Astrocyte (in vitro differentiated cells and primary cell): ENCODE measurements at regions not wholly inside any gene's neighbourhood (a gene's known extent, or its start where the extent isn't known, plus 50 kb on each side); places are given as distances from the start of the nearest gene placed in this dataset.

Experiments used
- CTCF ChIP-seq: IDR thresholded peaks from 2 replicates; pipeline ENCODE4 v1.5.1; 2011; ENCODE audit warnings: low read depth, mild to moderate bottlenecking, inconsistent platforms, low read length, moderate library complexity; ENCODE audit not compliant: insufficient read depth
- EZH2 ChIP-seq: IDR thresholded peaks from 2 replicates; pipeline ENCODE4 v1.6.1; 2012; ENCODE audit warnings: mild to moderate bottlenecking, low read length, inconsistent platforms; ENCODE audit not compliant: insufficient read depth

GRCh38 chr16:8120001-8120400, 470.3 kb downstream of the TMEM114 start:
- no peak for TF ChIP-seq CTCF
- no peak for TF ChIP-seq EZH2
